IMR-90 (cell line): ENCODE measurements at regions not wholly inside any gene's neighbourhood (a gene's known extent, or its start where the extent isn't known, plus 50 kb on each side); places are given as distances from the start of the nearest gene placed in this dataset.

Experiments used
- ATAC-seq: fragments of 200-7000 bp; cut with Tn5 transposase; 2 replicates; pipeline ENCODE4 v1.9.1; 2020; ENCODE audit warnings: low read depth, mild to moderate bottlenecking, moderate library complexity
- BruUV-seq: library from RNA; stranded (reverse); fragments of 400-500 nt; replicated peaks from 2 replicates; lab custom pipeline; 2021; lab: Mats Ljungman, UMichigan
- CTCF ChIA-PET: fragments of 300-600 bp; formaldehyde crosslinking; extraction: SDS; loops from one replicate; lab custom pipeline; 2021; ENCODE audit warnings: antibody characterized with exemption; lab: Yijun Ruan, JAX
- POLR2A ChIA-PET: fragments of 300-600 bp; sonication (Branson Sonifier 250); formaldehyde crosslinking; loops from one replicate; lab custom pipeline; 2022; ENCODE audit warnings: antibody characterized with exemption; ENCODE audit not compliant: unreplicated experiment; lab: Charles Lee
- DNase-seq: peaks from one replicate; pipeline ENCODE4 v3.0.0; 2013
- H2AFZ ChIP-seq: replicated peaks from 2 replicates; pipeline ENCODE3; 2013; ENCODE audit warnings: low read length, mild to moderate bottlenecking; ENCODE audit not compliant: poor library complexity
- H2AK5ac ChIP-seq: 2 replicates; pipeline ENCODE4 v1.6.1; 2013; ENCODE audit warnings: low read depth, low read length, inconsistent platforms
- H2AK9ac ChIP-seq: replicated peaks from 2 replicates; pipeline ENCODE3; 2013; ENCODE audit warnings: mild to moderate bottlenecking, low read depth, low read length, moderate library complexity; ENCODE audit not compliant: poor library complexity
- H2BK120ac ChIP-seq: 2 replicates; pipeline ENCODE4 v1.6.1; 2013; ENCODE audit warnings: low read depth, low read length, inconsistent platforms
- H2BK15ac ChIP-seq: 3 replicates; pipeline ENCODE4 v1.6.1; 2013; ENCODE audit warnings: low read depth, low read length, inconsistent platforms
- H2BK20ac ChIP-seq: 2 replicates; pipeline ENCODE4 v1.6.1; 2013; ENCODE audit warnings: low read depth, mild to moderate bottlenecking, inconsistent platforms, low read length, moderate library complexity
- H2BK5ac ChIP-seq: 2 replicates; pipeline ENCODE4 v1.6.1; 2013; ENCODE audit warnings: mild to moderate bottlenecking, low read depth, low read length, inconsistent platforms; ENCODE audit not compliant: poor library complexity, severe bottlenecking
- H3K14ac ChIP-seq: replicated peaks from 2 replicates; pipeline ENCODE4 v1.6.1; 2013; ENCODE audit warnings: low read depth, low read length, inconsistent platforms
- H3K18ac ChIP-seq: 2 replicates; pipeline ENCODE4 v1.6.1; 2013; ENCODE audit warnings: low read depth, low read length, control low read depth
- H3K23ac ChIP-seq: 2 replicates; pipeline ENCODE4 v1.6.1; 2013; ENCODE audit warnings: low read depth, low read length, inconsistent platforms
- H3K27ac ChIP-seq: 2 replicates; pipeline ENCODE4 v1.5.1; 2013; ENCODE audit warnings: mild to moderate bottlenecking, control low read depth, low read length; ENCODE audit not compliant: insufficient read depth
- H3K27me3 ChIP-seq: 2 replicates; pipeline ENCODE4 v1.6.1; 2013; ENCODE audit warnings: low read length; ENCODE audit not compliant: control insufficient read depth, insufficient read depth
- H3K36me3 ChIP-seq: 2 replicates; pipeline ENCODE4 v1.6.1; 2013; ENCODE audit warnings: low read length, mixed read lengths; ENCODE audit not compliant: control insufficient read depth, insufficient read depth
- H3K4ac ChIP-seq: 2 replicates; pipeline ENCODE4 v1.6.1; 2013; ENCODE audit warnings: low read depth, low read length, inconsistent platforms
- H3K4me1 ChIP-seq: 2 replicates; pipeline ENCODE4 v1.6.1; 2013; ENCODE audit warnings: low read length, mixed read lengths; ENCODE audit not compliant: control insufficient read depth, insufficient read depth
- H3K4me2 ChIP-seq: 2 replicates; pipeline ENCODE4 v1.6.1; 2013; ENCODE audit warnings: low read depth, mild to moderate bottlenecking, control low read depth, low read length, moderate library complexity
- H3K4me3 ChIP-seq: 2 replicates; pipeline ENCODE4 v1.5.1; 2013; ENCODE audit warnings: low read depth, mild to moderate bottlenecking, control low read depth, low read length, moderate library complexity; ENCODE audit not compliant: insufficient read depth
- H3K56ac ChIP-seq: 2 replicates; pipeline ENCODE4 v1.6.1; 2013; ENCODE audit warnings: low read length, inconsistent platforms; ENCODE audit not compliant: insufficient read depth; ENCODE audit errors: extremely low read depth
- H3K79me1 ChIP-seq, 2 experiments: 2 replicates each; pipeline ENCODE4 v1.6.1; 2013; ENCODE audit warnings: low read length in 2 of 2, inconsistent platforms in 1 of 2, low read depth in 1 of 2
- H3K9ac ChIP-seq: 2 replicates; pipeline ENCODE4 v1.6.1; 2013; ENCODE audit warnings: low read depth, low read length, control low read depth
- H3K9me1 ChIP-seq: 2 replicates; pipeline ENCODE4 v1.6.1; 2013; ENCODE audit warnings: low read length, inconsistent platforms; ENCODE audit not compliant: insufficient read depth
- H3K9me3 ChIP-seq: 2 replicates; pipeline ENCODE4 v1.6.1; 2013; ENCODE audit warnings: low read length; ENCODE audit not compliant: control insufficient read depth, insufficient read depth
- H4K20me1 ChIP-seq: 2 replicates; pipeline ENCODE4 v1.6.1; 2013; ENCODE audit warnings: low read length, inconsistent platforms; ENCODE audit not compliant: insufficient read depth
- H4K5ac ChIP-seq: 2 replicates; pipeline ENCODE4 v1.6.1; 2013; ENCODE audit warnings: mild to moderate bottlenecking, low read depth, low read length, control low read depth
- H4K8ac ChIP-seq, 2 experiments: 2 replicates each; pipeline ENCODE4 v1.6.1; 2013; ENCODE audit warnings: low read depth in 2 of 2, low read length in 2 of 2, control low read depth in 1 of 2, inconsistent platforms in 1 of 2
- H4K91ac ChIP-seq: 2 replicates; pipeline ENCODE4 v1.6.1; 2013; ENCODE audit warnings: low read depth, low read length, inconsistent platforms; ENCODE audit not compliant: insufficient read depth
- BHLHE40 ChIP-seq: fragments of 150-350 bp; IDR thresholded peaks from 2 replicates; pipeline ENCODE4 v1.6.1; 2016; ENCODE audit warnings: mild to moderate bottlenecking, low read depth, low read length
- CEBPB ChIP-seq: IDR thresholded peaks from 2 replicates; pipeline ENCODE4 v1.6.1; 2012; ENCODE audit warnings: low read depth, low read length, improper control_type of control experiment
- CHD1 ChIP-seq: IDR thresholded peaks from 2 replicates; pipeline ENCODE4 v1.6.1; 2012; ENCODE audit warnings: low read depth, low read length, improper control_type of control experiment
- MAFK ChIP-seq: IDR thresholded peaks from 2 replicates; pipeline ENCODE4 v1.6.1; 2012; ENCODE audit warnings: low read depth, low read length, improper control_type of control experiment
- MAZ ChIP-seq: IDR thresholded peaks from 2 replicates; pipeline ENCODE4 v1.6.1; 2012; ENCODE audit warnings: low read depth, mild to moderate bottlenecking, low read length, improper control_type of control experiment, moderate library complexity, borderline replicate concordance
- NFE2L2 ChIP-seq: fragments of 150-350 bp; IDR thresholded peaks from 2 replicates; pipeline ENCODE4 v1.6.1; 2016; ENCODE audit warnings: low read depth, mild to moderate bottlenecking, low read length
- POLR2A ChIP-seq: IDR thresholded peaks from 2 replicates; pipeline ENCODE4 v1.6.1; 2012; ENCODE audit warnings: mild to moderate bottlenecking, low read depth, low read length
- RCOR1 ChIP-seq: IDR thresholded peaks from 2 replicates; pipeline ENCODE4 v1.6.1; 2012; ENCODE audit warnings: mild to moderate bottlenecking, low read length, improper control_type of control experiment; ENCODE audit not compliant: insufficient replicate concordance
- RFX5 ChIP-seq: IDR thresholded peaks from 2 replicates; pipeline ENCODE4 v1.8.0; 2012; ENCODE audit warnings: low read depth, mild to moderate bottlenecking, low read length, moderate library complexity
- SMC3 ChIP-seq: fragments of 150-350 bp; IDR thresholded peaks from 2 replicates; pipeline ENCODE4 v1.6.1; 2016; ENCODE audit warnings: low read depth, mild to moderate bottlenecking, antibody characterized with exemption, low read length, moderate library complexity
- WGBS, 2 experiments: methylation state at CpG; one replicate each; pipeline versions ENCODE4 v1.1.5 to v1.1.7; 2013; ENCODE audit warnings: missing lambda C conversion rate in 2 of 2; ENCODE audit not compliant: insufficient read length in 1 of 2; ENCODE audit errors: extremely low coverage in 2 of 2; 5-methylcytosine and 5-hydroxymethylcytosine counted together
- dilution Hi-C: fragments of 300-500 bp; cut with HindIII; formaldehyde crosslinking; loops from one replicate; pipeline ENCODE4 v1.14.3; 2018; ENCODE audit warnings: low sequenced_read_pairs; ENCODE audit not compliant: unreplicated experiment
- in situ Hi-C: fragments of 300-500 bp; cut with MboI; formaldehyde crosslinking; loops from 3 replicates; pipeline ENCODE4 v1.14.3; 2019; ENCODE audit warnings: low sequenced_read_pairs, inconsistent platforms, mixed read lengths
- intact Hi-C: fragments of 100-400 bp; cut with micrococcal nuclease; formaldehyde crosslinking; loops from 2 replicates; pipeline ENCODE4 v1.10.0; 2022
- TF ChIP-seq, protein P1 (sequence below): fragments of 150-350 bp; IDR thresholded peaks from 2 replicates; pipeline ENCODE4 v1.6.1; 2016; ENCODE audit warnings: low read depth, mild to moderate bottlenecking, low read length, moderate library complexity, borderline replicate concordance
- TF ChIP-seq, protein P2 (sequence below): fragments of 150-350 bp; IDR thresholded peaks from 2 replicates; pipeline ENCODE4 v1.6.1; 2017; ENCODE audit warnings: mild to moderate bottlenecking, antibody characterized with exemption, low read length, low read depth
- TF ChIP-seq, protein P3 (sequence below): conservative IDR thresholded peaks from 2 replicates; pipeline ENCODE4 v1.5.1; 2012; ENCODE audit warnings: mild to moderate bottlenecking, low read depth, low read length, improper control_type of control experiment

DNA sequence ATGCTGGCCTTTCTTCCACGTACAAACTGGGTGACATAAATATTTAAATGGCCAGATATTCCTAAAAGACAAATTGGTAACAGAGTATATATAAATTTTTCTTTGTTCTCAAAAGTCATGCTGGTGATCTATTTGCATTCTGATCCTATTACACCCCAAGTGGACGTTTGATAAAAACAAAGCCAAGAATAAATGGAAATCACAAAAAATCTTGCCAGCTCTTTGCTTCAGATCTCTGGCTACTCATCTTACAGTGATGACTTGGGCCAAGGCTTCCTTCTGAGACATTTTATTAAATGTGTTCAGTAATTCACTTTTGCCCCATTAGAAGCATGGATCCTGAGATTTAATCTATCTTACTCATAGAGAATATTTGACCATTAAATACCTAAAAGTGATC lies 444.3 kb upstream of the PIK3R1 start:
- no CpG with 5 or more reads among the region's 2 CpGs for WGBS, 2 experiments
- Histone ChIP-seq H3K9me3 (no peaks in the 10 kb centered on the region; the same call in 1 of the 2 replicates), H3K9me1 (no peaks in the 10 kb centered on the region), H4K91ac (no peak overlapping the region), H4K20me1 (no peaks in the 10 kb centered on the region), H2AK5ac (no peak overlapping the region), H4K8ac (no peak overlapping the region), H2BK20ac (no peak overlapping the region), H3K4me3 (no peak overlapping the region), H3K36me3 (no peaks in the 10 kb centered on the region), H3K23ac (no peak overlapping the region), H3K27me3 (no peaks in the 10 kb centered on the region), H3K56ac (no peak overlapping the region), H3K14ac (no peak overlapping the region), H2BK120ac (no peak overlapping the region), H3K4me1 (no peaks in the 10 kb centered on the region), H3K4ac (no peak overlapping the region), H2AFZ (no peak overlapping the region), H3K79me1 (no peaks in the 10 kb centered on the region), H2BK5ac (no peak overlapping the region), H3K27ac (no peak overlapping the region), H2AK9ac (no peak overlapping the region), H4K5ac (no peak overlapping the region), H3K18ac (no peak overlapping the region), H3K4me2 (no peak overlapping the region), H3K9ac (no peak overlapping the region), H2BK15ac (no peak overlapping the region)
- no peak for ATAC-seq
- DNase-seq = no peak
- ChIA-PET POLR2A (no interaction called here), CTCF (no interaction called here)
- in situ Hi-C loops = no loop called here
- dilution Hi-C loops = no loop called here
- TF ChIP-seq, protein P1, sequence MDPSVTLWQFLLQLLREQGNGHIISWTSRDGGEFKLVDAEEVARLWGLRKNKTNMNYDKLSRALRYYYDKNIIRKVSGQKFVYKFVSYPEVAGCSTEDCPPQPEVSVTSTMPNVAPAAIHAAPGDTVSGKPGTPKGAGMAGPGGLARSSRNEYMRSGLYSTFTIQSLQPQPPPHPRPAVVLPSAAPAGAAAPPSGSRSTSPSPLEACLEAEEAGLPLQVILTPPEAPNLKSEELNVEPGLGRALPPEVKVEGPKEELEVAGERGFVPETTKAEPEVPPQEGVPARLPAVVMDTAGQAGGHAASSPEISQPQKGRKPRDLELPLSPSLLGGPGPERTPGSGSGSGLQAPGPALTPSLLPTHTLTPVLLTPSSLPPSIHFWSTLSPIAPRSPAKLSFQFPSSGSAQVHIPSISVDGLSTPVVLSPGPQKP = no peak
- TF ChIP-seq RFX5 (no peak), BHLHE40 (no peak), SMC3 (no peak), CHD1 (no peak), CEBPB (no peak), MAZ (no peak), POLR2A (no peak), NFE2L2 (no peak), RCOR1 (no peak), MAFK (no peak)
- TF ChIP-seq, protein P2, sequence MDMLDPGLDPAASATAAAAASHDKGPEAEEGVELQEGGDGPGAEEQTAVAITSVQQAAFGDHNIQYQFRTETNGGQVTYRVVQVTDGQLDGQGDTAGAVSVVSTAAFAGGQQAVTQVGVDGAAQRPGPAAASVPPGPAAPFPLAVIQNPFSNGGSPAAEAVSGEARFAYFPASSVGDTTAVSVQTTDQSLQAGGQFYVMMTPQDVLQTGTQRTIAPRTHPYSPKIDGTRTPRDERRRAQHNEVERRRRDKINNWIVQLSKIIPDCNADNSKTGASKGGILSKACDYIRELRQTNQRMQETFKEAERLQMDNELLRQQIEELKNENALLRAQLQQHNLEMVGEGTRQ = no peak
- TF ChIP-seq, protein P3, sequence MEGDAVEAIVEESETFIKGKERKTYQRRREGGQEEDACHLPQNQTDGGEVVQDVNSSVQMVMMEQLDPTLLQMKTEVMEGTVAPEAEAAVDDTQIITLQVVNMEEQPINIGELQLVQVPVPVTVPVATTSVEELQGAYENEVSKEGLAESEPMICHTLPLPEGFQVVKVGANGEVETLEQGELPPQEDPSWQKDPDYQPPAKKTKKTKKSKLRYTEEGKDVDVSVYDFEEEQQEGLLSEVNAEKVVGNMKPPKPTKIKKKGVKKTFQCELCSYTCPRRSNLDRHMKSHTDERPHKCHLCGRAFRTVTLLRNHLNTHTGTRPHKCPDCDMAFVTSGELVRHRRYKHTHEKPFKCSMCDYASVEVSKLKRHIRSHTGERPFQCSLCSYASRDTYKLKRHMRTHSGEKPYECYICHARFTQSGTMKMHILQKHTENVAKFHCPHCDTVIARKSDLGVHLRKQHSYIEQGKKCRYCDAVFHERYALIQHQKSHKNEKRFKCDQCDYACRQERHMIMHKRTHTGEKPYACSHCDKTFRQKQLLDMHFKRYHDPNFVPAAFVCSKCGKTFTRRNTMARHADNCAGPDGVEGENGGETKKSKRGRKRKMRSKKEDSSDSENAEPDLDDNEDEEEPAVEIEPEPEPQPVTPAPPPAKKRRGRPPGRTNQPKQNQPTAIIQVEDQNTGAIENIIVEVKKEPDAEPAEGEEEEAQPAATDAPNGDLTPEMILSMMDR = no peak
- intact Hi-C loops = no loop called here
- BruUV-seq = no TSS peak
